H9 (cell line): ENCODE measurements at regions not wholly inside any gene's neighbourhood (a gene's known extent, or its start where the extent isn't known, plus 50 kb on each side); places are given as distances from the start of the nearest gene placed in this dataset.

ENCODE experiments used
- DNase-seq: peaks from one replicate; pipeline ENCODE4 v3.0.0-alpha.2; 2017
- H2AFZ ChIP-seq: one replicate; pipeline ENCODE4 v1.6.1; 2013; ENCODE audit warnings: mild to moderate bottlenecking, low read length, control low read depth, moderate library complexity
- H2AK5ac ChIP-seq: 2 replicates; pipeline ENCODE4 v1.6.1; 2013; ENCODE audit warnings: low read length, control low read depth, mixed read lengths; ENCODE audit not compliant: insufficient read length
- H2BK120ac ChIP-seq: one replicate; pipeline ENCODE4 v1.6.1; 2013; ENCODE audit warnings: low read depth, mild to moderate bottlenecking, low read length, control low read depth, inconsistent platforms; ENCODE audit not compliant: poor library complexity, severe bottlenecking
- H2BK12ac ChIP-seq: 2 replicates; pipeline ENCODE4 v1.6.1; 2013; ENCODE audit warnings: low read length, control low read depth, mixed read lengths, low read depth; ENCODE audit not compliant: insufficient read length
- H2BK15ac ChIP-seq: 2 replicates; pipeline ENCODE4 v1.6.1; 2013; ENCODE audit warnings: low read depth, low read length, control low read depth
- H2BK20ac ChIP-seq: one replicate; pipeline ENCODE4 v1.6.1; 2013; ENCODE audit warnings: low read depth, mild to moderate bottlenecking, low read length, control low read depth, inconsistent platforms; ENCODE audit not compliant: poor library complexity, severe bottlenecking
- H2BK5ac ChIP-seq: 2 replicates; pipeline ENCODE4 v1.6.1; 2013; ENCODE audit warnings: low read length, control low read depth, mixed read lengths; ENCODE audit not compliant: insufficient read length
- H3K14ac ChIP-seq: 2 replicates; pipeline ENCODE4 v1.6.1; 2013; ENCODE audit warnings: low read length, control low read depth; ENCODE audit not compliant: insufficient read depth
- H3K18ac ChIP-seq: 2 replicates; pipeline ENCODE4 v1.6.1; 2013; ENCODE audit warnings: low read depth, mild to moderate bottlenecking, mixed read lengths, low read length, control low read depth; ENCODE audit not compliant: insufficient read length
- H3K23ac ChIP-seq: 2 replicates; pipeline ENCODE4 v1.6.1; 2013; ENCODE audit warnings: low read length, control low read depth, mixed read lengths, low read depth; ENCODE audit not compliant: insufficient read length
- H3K23me2 ChIP-seq: 2 replicates; pipeline ENCODE4 v1.6.1; 2013; ENCODE audit warnings: low read depth, mild to moderate bottlenecking, mixed read lengths, low read length, control low read depth; ENCODE audit not compliant: insufficient read length, poor library complexity, severe bottlenecking
- H3K27ac ChIP-seq: 2 replicates; pipeline ENCODE4 v1.5.1; 2013; ENCODE audit warnings: low read length, control low read depth, mixed read lengths, low read depth; ENCODE audit not compliant: insufficient read length
- H3K27me3 ChIP-seq: 2 replicates; pipeline ENCODE4 v1.6.1; 2013; ENCODE audit warnings: low read length, control low read depth, inconsistent platforms; ENCODE audit not compliant: insufficient read depth
- H3K4ac ChIP-seq: 2 replicates; pipeline ENCODE4 v1.6.1; 2013; ENCODE audit warnings: low read depth, mild to moderate bottlenecking, control low read depth, inconsistent platforms, low read length, moderate library complexity
- H3K4me1 ChIP-seq: 2 replicates; pipeline ENCODE4 v1.6.1; 2013; ENCODE audit warnings: low read length, control low read depth, inconsistent platforms; ENCODE audit not compliant: insufficient read depth
- H3K4me2 ChIP-seq: 2 replicates; pipeline ENCODE4 v1.6.1; 2013; ENCODE audit warnings: low read length, control low read depth, mixed read lengths; ENCODE audit not compliant: insufficient read length, insufficient read depth
- H3K56ac ChIP-seq: 2 replicates; pipeline ENCODE4 v1.6.1; 2013; ENCODE audit warnings: low read depth, mild to moderate bottlenecking, mixed read lengths, low read length, control low read depth; ENCODE audit not compliant: insufficient read length
- H3K79me1 ChIP-seq: 2 replicates; pipeline ENCODE4 v1.6.1; 2013; ENCODE audit warnings: low read depth, mild to moderate bottlenecking, moderate library complexity, low read length, control low read depth, inconsistent platforms; ENCODE audit not compliant: insufficient read depth, poor library complexity, severe bottlenecking
- H3K79me2 ChIP-seq: 2 replicates; pipeline ENCODE4 v1.6.1; 2013; ENCODE audit warnings: low read length, control low read depth, inconsistent platforms; ENCODE audit not compliant: insufficient read depth
- H3K9ac ChIP-seq: 2 replicates; pipeline ENCODE4 v1.6.1; 2013; ENCODE audit warnings: low read length, control low read depth, mixed read lengths; ENCODE audit not compliant: insufficient read length; ENCODE audit errors: extremely low read depth
- H3K9me3 ChIP-seq: one replicate; pipeline ENCODE4 v1.6.1; 2013; ENCODE audit warnings: low read depth, low read length, inconsistent platforms; ENCODE audit not compliant: control insufficient read depth
- H3T11ph ChIP-seq: one replicate; pipeline ENCODE4 v1.6.1; 2013; ENCODE audit warnings: mild to moderate bottlenecking, low read length, control low read depth, inconsistent platforms
- H4K20me1 ChIP-seq: one replicate; pipeline ENCODE4 v1.6.1; 2013; ENCODE audit not compliant: control insufficient read depth, insufficient read length, insufficient read depth
- H4K5ac ChIP-seq: 2 replicates; pipeline ENCODE4 v1.6.1; 2013; ENCODE audit warnings: low read depth, mild to moderate bottlenecking, mixed read lengths, low read length, control low read depth; ENCODE audit not compliant: insufficient read length
- H4K8ac ChIP-seq: replicated peaks from 2 replicates; pipeline ENCODE4 v1.6.1; 2013; ENCODE audit warnings: low read length, control low read depth, mixed read lengths, low read depth; ENCODE audit not compliant: insufficient read length
- H4K91ac ChIP-seq: 2 replicates; pipeline ENCODE4 v1.6.1; 2013; ENCODE audit warnings: low read depth, mild to moderate bottlenecking, moderate library complexity, mixed read lengths, low read length, control low read depth; ENCODE audit not compliant: insufficient read length
- H3K27ac Mint-ChIP-seq, 3 experiments: 2 replicates in 2 of 3; 3 replicates in 1 of 3; pipeline ENCODE4 v1.8.0; 2020 to 2021; ENCODE audit warnings: mixed read lengths in 3 of 3, mild to moderate bottlenecking in 1 of 3, moderate library complexity in 1 of 3
- H3K27me3 Mint-ChIP-seq: 2 replicates; pipeline ENCODE4 v1.8.0; 2021; ENCODE audit warnings: low read depth, mild to moderate bottlenecking, moderate library complexity, mixed read lengths
- H3K36me3 Mint-ChIP-seq, 3 experiments: 2 replicates in 2 of 3; 3 replicates in 1 of 3; pipeline ENCODE4 v1.8.0; 2020 to 2021; ENCODE audit warnings: low read depth in 3 of 3, mixed read lengths in 3 of 3; ENCODE audit not compliant: insufficient read depth in 1 of 3
- H3K4me1 Mint-ChIP-seq, 2 experiments: 2 replicates each; pipeline ENCODE4 v1.8.0; 2020; ENCODE audit warnings: mixed read lengths in 2 of 2
- H3K4me3 Mint-ChIP-seq, 2 experiments: 2 replicates in 1 of 2; 3 replicates in 1 of 2; pipeline ENCODE4 v1.8.0; 2020 to 2021; ENCODE audit warnings: mild to moderate bottlenecking in 2 of 2, mixed read lengths in 2 of 2, moderate library complexity in 1 of 2
- H3K9me3 Mint-ChIP-seq, 2 experiments: 2 replicates in 1 of 2; 3 replicates in 1 of 2; pipeline ENCODE4 v1.8.0; 2020; ENCODE audit warnings: mild to moderate bottlenecking in 2 of 2, mixed read lengths in 2 of 2, moderate library complexity in 1 of 2
- WGBS: extraction: QIAGEN DNeasy Blood & Tissue Kit; methylation state at CpG from one replicate; pipeline ENCODE4 v1.1.7; 2013; ENCODE audit warnings: missing lambda C conversion rate, low lambda C conversion rate, mixed read lengths; ENCODE audit not compliant: insufficient read length; ENCODE audit errors: extremely low coverage; 5-methylcytosine and 5-hydroxymethylcytosine counted together
- TF ChIP-seq, protein P1 (sequence below): fragments of 200-600 bp; sonication (generic); conservative IDR thresholded peaks from 3 replicates; pipeline ENCODE4 v1.8.0; 2021; ENCODE audit warnings: antibody characterized with exemption, mild to moderate bottlenecking

GRCh38 chr15:93165734-93166470 lies 76.9 kb upstream of the RGMA start:
- H3K4me1 Mint-ChIP-seq: peaks cover 9 to 24% of the 10 kb centered on the region in 2 experiments
- H3K4me2 ChIP-seq: no peak overlapping the region
- no peak overlapping the region for H3K27ac Mint-ChIP-seq
- H3K18ac ChIP-seq: no peak overlapping the region
- TF ChIP-seq, protein P1, sequence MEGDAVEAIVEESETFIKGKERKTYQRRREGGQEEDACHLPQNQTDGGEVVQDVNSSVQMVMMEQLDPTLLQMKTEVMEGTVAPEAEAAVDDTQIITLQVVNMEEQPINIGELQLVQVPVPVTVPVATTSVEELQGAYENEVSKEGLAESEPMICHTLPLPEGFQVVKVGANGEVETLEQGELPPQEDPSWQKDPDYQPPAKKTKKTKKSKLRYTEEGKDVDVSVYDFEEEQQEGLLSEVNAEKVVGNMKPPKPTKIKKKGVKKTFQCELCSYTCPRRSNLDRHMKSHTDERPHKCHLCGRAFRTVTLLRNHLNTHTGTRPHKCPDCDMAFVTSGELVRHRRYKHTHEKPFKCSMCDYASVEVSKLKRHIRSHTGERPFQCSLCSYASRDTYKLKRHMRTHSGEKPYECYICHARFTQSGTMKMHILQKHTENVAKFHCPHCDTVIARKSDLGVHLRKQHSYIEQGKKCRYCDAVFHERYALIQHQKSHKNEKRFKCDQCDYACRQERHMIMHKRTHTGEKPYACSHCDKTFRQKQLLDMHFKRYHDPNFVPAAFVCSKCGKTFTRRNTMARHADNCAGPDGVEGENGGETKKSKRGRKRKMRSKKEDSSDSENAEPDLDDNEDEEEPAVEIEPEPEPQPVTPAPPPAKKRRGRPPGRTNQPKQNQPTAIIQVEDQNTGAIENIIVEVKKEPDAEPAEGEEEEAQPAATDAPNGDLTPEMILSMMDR: no peak
- no peak overlapping the region for H4K8ac ChIP-seq
- no peaks in the 10 kb centered on the region for H3K4me1 ChIP-seq
- H2BK5ac ChIP-seq: no peak overlapping the region
- peaks cover 0 to 8% of the 10 kb centered on the region in 2 experiments; a peak in 1 of 5 replicates for H3K9me3 Mint-ChIP-seq
- no peak overlapping the region for H2AK5ac ChIP-seq
- no peak overlapping the region for H2BK12ac ChIP-seq
- H3K4ac ChIP-seq: no peak overlapping the region
- no peaks in the 10 kb centered on the region for H3K9me3 ChIP-seq
- no peak for DNase-seq
- H3K79me1 ChIP-seq: no peaks in the 10 kb centered on the region
- no peak overlapping the region for H4K5ac ChIP-seq
- H3K27me3 Mint-ChIP-seq: peaks cover 19% of the 10 kb centered on the region
- H4K20me1 ChIP-seq: no peaks in the 10 kb centered on the region
- H3K56ac ChIP-seq: no peak overlapping the region
- no peak overlapping the region for H3K14ac ChIP-seq
- no peak overlapping the region for H4K91ac ChIP-seq
- H3T11ph ChIP-seq: no peak overlapping the region
- no peak overlapping the region for H2AFZ ChIP-seq
- no peak overlapping the region for H3K27ac ChIP-seq
- H2BK15ac ChIP-seq: no peak overlapping the region
- WGBS: no CpG with 5 or more reads among the region's 10 CpGs
- H3K36me3 Mint-ChIP-seq: no peaks in the 10 kb centered on the region
- no peak overlapping the region for H3K9ac ChIP-seq
- no peak overlapping the region for H3K23ac ChIP-seq
- H2BK20ac ChIP-seq: no peak overlapping the region
- no peaks in the 10 kb centered on the region for H3K79me2 ChIP-seq
- H3K23me2 ChIP-seq: no peaks in the 10 kb centered on the region
- H2BK120ac ChIP-seq: no peak overlapping the region
- H3K27me3 ChIP-seq: no peaks in the 10 kb centered on the region
- no peak overlapping the region for H3K4me3 Mint-ChIP-seq
